GM12875 (cell line): ENCODE measurements at regions not wholly inside any gene's neighbourhood (a gene's known extent, or its start where the extent isn't known, plus 50 kb on each side); places are given as distances from the start of the nearest gene placed in this dataset.

ENCODE experiments used
- H3K4me3 ChIP-seq: one replicate; pipeline ENCODE4 v1.5.1; 2011; ENCODE audit warnings: low read depth, low read length, control low read depth
- CTCF ChIP-seq: IDR thresholded peaks from 2 replicates; pipeline ENCODE4 v1.5.1; 2011; ENCODE audit warnings: low read depth, mild to moderate bottlenecking, control low read depth, inconsistent platforms, low read length, moderate library complexity, borderline replicate concordance; ENCODE audit not compliant: insufficient read depth

GRCh38 chr15:53389271-53390037 is 370.0 kb downstream of the WDR72 start:
- no peak overlapping the region for H3K4me3 ChIP-seq
- TF ChIP-seq CTCF, result no peak

GRCh38 chr15:53384417-53384816 is 375.0 kb downstream of the WDR72 start:
- TF ChIP-seq CTCF, result peak; percentile 35; the same call in 1 of the 2 replicates
- H3K4me3 ChIP-seq, result no peak overlapping the region

GRCh38 chr15:53378096-53378800 is 381.2 kb downstream of the WDR72 start:
- no peak for TF ChIP-seq CTCF
- H3K4me3 ChIP-seq, result no peak overlapping the region

- no peak overlapping the region for H3K4me3 ChIP-seq
- no peak for TF ChIP-seq CTCF
Observed at GRCh38 chr15:53367740-53368139, 391.7 kb downstream of the WDR72 start.

GRCh38 chr15:53360881-53361280 is 398.6 kb downstream of the WDR72 start:
- no peak overlapping the region for H3K4me3 ChIP-seq
- no peak for TF ChIP-seq CTCF

GRCh38 chr15:53359038-53359437 is 400.4 kb downstream of the WDR72 start:
- no peak for TF ChIP-seq CTCF
- no peak overlapping the region for H3K4me3 ChIP-seq

- TF ChIP-seq CTCF, result no peak
- no peak overlapping the region for H3K4me3 ChIP-seq
Observed at GRCh38 chr15:53354874-53355273, 404.6 kb downstream of the WDR72 start.
